ENCODE measurements at regions not wholly inside any gene's neighbourhood (a gene's known extent, or its start where the extent isn't known, plus 50 kb on each side); places are given as distances from the start of the nearest gene placed in this dataset.

DNA sequence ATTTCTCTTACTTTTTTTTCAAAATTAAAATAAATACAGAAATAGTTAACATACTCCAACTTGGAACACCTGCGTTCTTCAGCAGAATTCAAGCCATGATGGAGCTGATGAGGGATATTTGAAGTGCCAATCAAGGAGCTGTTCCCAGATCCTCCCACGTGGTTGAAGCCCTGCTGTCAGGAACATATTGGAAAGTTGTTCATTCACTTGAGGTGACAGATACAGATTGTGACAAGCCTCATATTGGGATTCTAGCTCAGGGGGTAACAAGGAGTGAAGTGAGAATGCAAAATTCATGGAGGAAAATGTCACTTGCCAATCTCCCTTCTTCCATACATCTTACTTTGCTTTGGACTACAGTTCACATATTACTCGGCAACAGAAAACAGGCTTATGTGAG, 2670.8 kb downstream of the PCDH7 start:
- no peak for TF ChIP-seq ZNF274 (IDR thresholded peaks at IDR 0.05; ENCODE audit: low read depth, low read length)
- TF ChIP-seq YY1 (IDR thresholded peaks at IDR 0.05; ENCODE audit: insufficient read depth, insufficient read length), result no peak

Measured in NT2/D1 (cell line).